ENCODE measurements at regions not wholly inside any gene's neighbourhood (a gene's known extent, or its start where the extent isn't known, plus 50 kb on each side); places are given as distances from the start of the nearest gene placed in this dataset.

- Histone ChIP-seq H3K4me1 (peaks cover 30% of the 10 kb centered on the region), H3K36me3 (ENCODE audit: low read depth, missing control alignments) (no peaks in the 10 kb centered on the region), H3K27ac (peak overlapping the region; percentile 46 to 60), H3K4me3 (no peak overlapping the region), H3K27me3 (no peaks in the 10 kb centered on the region), H3K9me3 (no peaks in the 10 kb centered on the region)
- 34 to 43% methylated on average over 7 to 9 of the region's 9 CpGs for WGBS, 2 donors
- TF ChIP-seq CTCF (IDR thresholded peaks at IDR 0.05) (no peak), POLR2A (IDR thresholded peaks at IDR 0.05) (no peak)
- no peak for DNase-seq
- intact Hi-C loops (cut with DNase I; ENCODE audit: low total_unique reads): no loop called here
Measured at GRCh38 chr2:12824778-12825379, 108.1 kb downstream of the TRIB2 start.

GRCh38 chr2:12826781-12827180, 110.0 kb downstream of the TRIB2 start:
- Histone ChIP-seq H3K36me3 (ENCODE audit: low read depth, missing control alignments) (no peaks in the 10 kb centered on the region), H3K4me3 (no peak overlapping the region), H3K27ac (peak overlapping the region in 1 of 2 donors; percentile 41), H3K4me1 (peaks cover 20% of the 10 kb centered on the region), H3K9me3 (no peaks in the 10 kb centered on the region), H3K27me3 (no peaks in the 10 kb centered on the region)
- DNase-seq: no peak
- TF ChIP-seq POLR2A (IDR thresholded peaks at IDR 0.05): no peak
- no peak for TF ChIP-seq CTCF (IDR thresholded peaks at IDR 0.05)
- intact Hi-C loops (cut with DNase I; ENCODE audit: low total_unique reads): no loop called here
- 52 to 62% methylated on average over 3 of the region's 3 CpGs for WGBS, 2 donors

- Histone ChIP-seq H3K9me3 (no peaks in the 10 kb centered on the region), H3K4me3 (no peak overlapping the region), H3K27ac (no peak overlapping the region), H3K36me3 (ENCODE audit: low read depth, missing control alignments) (no peaks in the 10 kb centered on the region), H3K27me3 (no peaks in the 10 kb centered on the region), H3K4me1 (peaks cover 20% of the 10 kb centered on the region)
- DNase-seq: no peak
- intact Hi-C loops (cut with DNase I; ENCODE audit: low total_unique reads): no loop called here
- TF ChIP-seq CTCF (IDR thresholded peaks at IDR 0.05) (no peak), POLR2A (IDR thresholded peaks at IDR 0.05) (no peak)
- 83 to 87% methylated on average over 7 of the region's 7 CpGs for WGBS, 2 donors
Measured at GRCh38 chr2:12827721-12828120, 111.0 kb downstream of the TRIB2 start.

GRCh38 chr2:12828980-12829379, 112.2 kb downstream of the TRIB2 start:
- intact Hi-C loops (cut with DNase I; ENCODE audit: low total_unique reads): no loop called here
- H3K27me3 ChIP-seq: no peaks in the 10 kb centered on the region
- no peak overlapping the region for H3K4me3 ChIP-seq
- no peaks in the 10 kb centered on the region for H3K9me3 ChIP-seq
- DNase-seq: no peak
- peaks cover 21% of the 10 kb centered on the region for H3K4me1 ChIP-seq
- TF ChIP-seq POLR2A (IDR thresholded peaks at IDR 0.05) (no peak), CTCF (IDR thresholded peaks at IDR 0.05) (no peak)
- 91 to 93% methylated on average over 8 of the region's 8 CpGs for WGBS, 2 donors
- H3K27ac ChIP-seq: no peak overlapping the region
- H3K36me3 ChIP-seq (ENCODE audit: low read depth, missing control alignments): no peaks in the 10 kb centered on the region

- 83 to 85% methylated on average over 1 of the region's 1 CpG for WGBS, 2 donors
- no peak overlapping the region for H3K27ac ChIP-seq
- H3K4me1 ChIP-seq: peaks cover 11% of the 10 kb centered on the region
- DNase-seq: no peak
- intact Hi-C loops (cut with DNase I; ENCODE audit: low total_unique reads): no loop called here
- H3K27me3 ChIP-seq: no peaks in the 10 kb centered on the region
- TF ChIP-seq POLR2A (IDR thresholded peaks at IDR 0.05): no peak
- TF ChIP-seq CTCF (IDR thresholded peaks at IDR 0.05): no peak
- no peaks in the 10 kb centered on the region for H3K36me3 ChIP-seq (ENCODE audit: low read depth, missing control alignments)
- H3K4me3 ChIP-seq: no peak overlapping the region
- H3K9me3 ChIP-seq: no peaks in the 10 kb centered on the region
Measured at GRCh38 chr2:12831016-12831415, 114.3 kb downstream of the TRIB2 start.

All from testis (tissue), 2 donors.